NCI-H146 (cell line): ENCODE measurements at regions not wholly inside any gene's neighbourhood (a gene's known extent, or its start where the extent isn't known, plus 50 kb on each side); places are given as distances from the start of the nearest gene placed in this dataset.
"Not testable (repeated sequence)": the region's sequence is repeated elsewhere in the genome, so short reads cannot be mapped to it uniquely, and the experiment has no call there.

ENCODE experiments used
- DNase-seq: peaks from one replicate; lab custom pipeline; 2025; lab: John Stamatoyannopoulos, UW

DNA sequence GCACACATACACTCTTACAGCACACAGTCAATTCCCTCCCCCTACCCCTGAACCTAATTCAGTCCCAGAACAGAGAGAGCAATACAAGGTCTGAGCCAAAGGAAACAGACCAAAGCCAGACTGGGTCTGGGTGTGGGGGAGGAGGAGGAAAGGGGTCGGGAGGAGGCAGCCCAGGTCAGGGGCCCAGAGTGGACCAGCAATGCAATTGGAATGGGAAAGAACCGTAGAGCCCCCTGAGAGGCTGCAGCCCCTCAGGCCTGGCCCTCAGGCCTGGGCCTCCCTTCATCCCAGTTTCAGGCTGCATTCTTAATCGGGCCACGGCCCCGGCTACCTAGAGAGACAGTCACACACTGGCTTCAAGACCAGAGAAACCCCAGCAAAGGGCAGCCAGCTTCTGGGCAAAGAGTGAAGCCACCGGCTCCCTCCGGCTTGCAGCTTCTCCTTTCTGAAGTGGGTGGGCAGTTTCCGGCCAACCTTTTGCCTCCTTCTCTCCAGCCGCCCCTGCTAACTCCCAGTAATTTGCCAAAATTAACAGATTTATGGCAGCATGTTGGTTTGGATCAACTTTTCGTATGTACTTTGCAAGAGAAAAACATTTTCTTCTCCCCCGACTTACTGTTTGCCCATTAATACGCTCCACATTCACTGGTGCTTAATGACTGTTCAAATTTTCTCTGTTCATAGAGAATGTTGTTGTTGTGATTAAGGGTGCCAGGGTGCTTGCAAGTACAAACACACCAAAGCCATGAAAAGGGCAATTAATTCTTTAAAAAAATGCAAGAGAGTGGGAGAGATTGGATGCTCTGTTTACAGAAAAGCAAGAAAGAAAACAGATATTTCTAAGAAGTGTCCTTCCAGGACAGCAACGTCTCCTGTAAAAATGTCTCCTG, 488.3 kb downstream of the MN1 start:
- no peak for DNase-seq

GRCh38 chr22:27314276-27314807, 487.2 kb downstream of the MN1 start:
- no peak for DNase-seq

- DNase-seq, result no peak
Measured at GRCh38 chr22:27315833-27316232, 485.7 kb downstream of the MN1 start.

DNA sequence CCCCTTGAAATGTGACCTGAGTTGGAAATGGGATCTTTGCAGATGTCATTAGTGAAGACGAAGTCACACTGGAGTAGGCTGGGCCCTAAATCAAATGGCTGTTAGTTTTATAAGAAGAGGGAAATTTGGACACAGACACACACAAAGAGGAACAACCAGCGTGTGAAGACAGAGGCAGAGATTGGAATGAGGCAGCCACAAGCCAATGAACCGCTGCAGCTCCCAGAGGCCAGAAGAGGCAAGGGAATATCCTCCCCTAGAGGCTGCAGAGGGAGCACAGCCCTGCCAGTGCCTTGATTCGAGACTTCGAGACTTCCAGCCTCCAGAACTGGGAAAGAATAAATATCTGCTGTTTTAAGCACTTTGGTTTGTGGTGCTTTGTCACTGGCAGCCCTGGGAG, 484.5 kb downstream of the MN1 start:
- DNase-seq, result no peak

- DNase-seq, result no peak
Measured at GRCh38 chr22:27317971-27318428, 483.6 kb downstream of the MN1 start.

DNA sequence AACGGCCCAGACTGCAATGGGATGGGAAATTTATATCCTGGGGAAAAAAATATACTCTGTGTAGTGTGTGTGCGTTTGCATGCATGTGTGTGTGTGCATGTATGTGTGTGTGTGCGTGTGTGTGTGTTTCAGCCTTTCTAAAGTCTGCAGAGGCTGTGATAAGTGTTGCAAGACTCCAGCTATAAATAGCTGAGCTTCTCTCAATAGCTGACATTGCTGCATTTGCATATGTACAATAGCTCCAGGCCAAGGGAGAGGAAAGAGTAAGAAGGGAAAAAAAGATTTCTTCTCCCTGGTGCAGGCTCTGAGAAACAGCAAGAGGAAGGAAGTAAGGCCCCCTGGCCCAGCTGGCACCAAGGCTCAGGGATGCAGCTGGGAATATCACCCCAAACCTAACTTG, 483.0 kb downstream of the MN1 start:
- no peak for DNase-seq

- no peak for DNase-seq
Measured at GRCh38 chr22:27323661-27324060, 477.9 kb downstream of the MN1 start.

- not testable (repeated sequence) for DNase-seq
Measured at GRCh38 chr22:27324908-27325307, 476.6 kb downstream of the MN1 start.

DNA sequence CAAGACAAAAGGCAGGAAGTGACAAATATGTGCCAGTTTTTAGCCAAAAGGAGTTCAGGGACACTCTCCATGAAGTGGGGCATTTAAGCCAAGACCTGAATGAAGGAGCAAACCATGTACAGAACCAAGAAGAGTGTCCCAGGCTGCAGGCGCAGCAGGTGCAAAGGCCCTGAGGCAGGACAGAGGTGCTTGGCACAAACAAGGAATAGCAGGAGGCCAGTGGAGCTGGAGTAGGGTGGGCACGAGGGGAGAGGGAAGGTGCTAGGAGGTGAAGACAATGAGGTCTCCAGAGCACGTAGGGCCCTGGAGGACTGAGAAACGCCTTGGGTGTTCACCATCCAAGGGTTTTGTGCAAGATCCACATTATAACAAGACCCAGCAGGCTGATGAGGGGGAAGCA, 474.1 kb downstream of the MN1 start:
- DNase-seq, result no peak

DNA sequence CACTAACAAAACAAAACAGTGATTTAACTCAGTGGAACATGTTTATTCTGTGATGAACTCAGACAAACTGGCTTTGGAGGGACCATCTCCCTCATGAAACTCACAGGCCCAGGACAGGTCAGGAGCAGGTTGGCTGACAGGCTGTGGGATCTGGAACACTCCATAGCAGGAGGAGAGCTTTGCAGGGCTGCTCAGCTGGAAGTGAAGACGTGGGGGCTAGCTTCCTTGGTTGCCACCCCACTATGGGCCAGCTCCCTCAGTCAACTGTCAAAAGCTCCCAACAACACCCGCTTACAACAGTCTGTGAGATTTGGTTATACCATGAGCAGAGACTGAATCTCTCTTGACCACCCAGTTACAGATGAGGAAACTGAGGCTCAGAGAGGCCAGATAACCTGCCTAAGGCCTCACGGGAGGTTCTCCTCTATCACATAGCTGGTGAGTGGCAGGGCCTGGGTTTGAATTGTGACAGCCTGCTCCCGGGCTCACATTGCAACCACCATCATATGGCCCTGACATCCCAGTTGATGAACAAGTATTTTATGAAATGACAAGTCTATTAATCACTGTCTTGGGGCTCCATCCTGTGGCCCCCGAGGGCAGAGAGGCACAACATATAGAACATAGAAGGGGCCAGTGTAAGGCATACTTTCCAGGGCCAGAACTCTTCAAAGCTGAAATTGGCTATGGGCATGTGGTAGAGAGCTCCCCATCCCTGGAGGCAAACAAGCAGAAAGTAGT, 473.4 kb downstream of the MN1 start:
- DNase-seq, result no peak

DNA sequence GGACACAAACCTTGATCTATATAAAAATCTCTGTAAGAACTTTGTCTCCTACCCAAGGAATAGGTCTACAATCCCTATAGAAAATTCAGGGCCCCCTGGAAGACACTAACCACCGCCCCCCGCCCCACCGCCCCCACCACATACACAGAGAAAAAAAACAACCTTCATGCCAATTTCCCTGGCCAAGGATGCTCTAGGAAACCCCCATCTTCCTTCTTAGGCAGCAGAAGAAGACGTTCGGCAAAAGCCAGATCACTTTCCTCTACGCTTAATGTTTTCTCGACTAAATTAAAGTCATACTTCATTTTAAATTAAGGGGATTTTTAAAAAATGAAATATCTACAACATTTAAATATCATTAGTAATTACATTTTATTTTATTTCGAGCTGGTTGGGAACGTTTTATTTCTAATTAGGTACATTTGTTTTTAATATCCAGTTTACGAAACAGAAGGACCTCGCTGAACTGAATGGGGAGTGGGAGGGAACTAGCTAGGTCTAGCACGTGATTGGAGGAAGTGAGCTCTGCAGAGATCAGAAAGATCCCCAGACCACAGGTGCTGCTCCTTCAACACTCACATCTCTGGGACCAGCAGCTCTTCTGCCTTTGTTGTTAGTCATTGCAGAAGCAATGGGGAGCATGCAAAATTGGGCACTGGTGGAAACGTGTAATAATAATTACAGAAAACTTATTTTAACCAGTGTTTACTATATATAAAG, 472.3 kb downstream of the MN1 start:
- DNase-seq, result no peak

DNA sequence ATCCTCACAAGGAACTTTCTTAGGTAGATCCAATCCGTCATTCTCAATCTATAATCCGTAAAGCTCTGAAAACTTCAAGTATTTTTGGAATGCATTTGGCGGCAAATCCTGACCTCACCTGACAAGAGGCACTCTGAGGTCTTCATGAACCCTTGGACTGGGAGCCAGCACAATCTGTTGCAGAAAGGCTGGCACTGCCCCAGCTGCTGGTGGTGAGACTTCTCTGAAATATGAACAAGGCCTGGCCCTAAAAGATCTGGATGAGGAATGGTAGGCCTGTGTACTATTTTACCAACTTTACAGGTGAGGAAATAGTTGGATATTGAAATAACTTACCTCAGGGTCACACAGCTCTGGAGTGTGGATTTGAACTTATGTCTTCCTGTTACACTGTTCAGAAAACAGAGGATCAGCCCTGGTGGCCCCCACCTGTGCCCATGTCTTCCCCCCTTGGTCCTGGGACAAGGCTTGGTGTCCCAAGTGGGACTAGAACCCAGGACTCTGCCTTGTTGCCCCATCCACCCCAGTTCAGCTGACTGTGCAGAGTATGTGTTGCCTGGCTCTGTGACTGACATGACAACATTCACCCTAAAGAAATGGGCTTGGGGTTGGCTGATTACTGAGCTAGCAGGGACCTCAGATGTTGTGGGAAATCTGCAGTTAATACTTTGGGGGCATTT, 471.4 kb downstream of the MN1 start:
- DNase-seq, result no peak

DNA sequence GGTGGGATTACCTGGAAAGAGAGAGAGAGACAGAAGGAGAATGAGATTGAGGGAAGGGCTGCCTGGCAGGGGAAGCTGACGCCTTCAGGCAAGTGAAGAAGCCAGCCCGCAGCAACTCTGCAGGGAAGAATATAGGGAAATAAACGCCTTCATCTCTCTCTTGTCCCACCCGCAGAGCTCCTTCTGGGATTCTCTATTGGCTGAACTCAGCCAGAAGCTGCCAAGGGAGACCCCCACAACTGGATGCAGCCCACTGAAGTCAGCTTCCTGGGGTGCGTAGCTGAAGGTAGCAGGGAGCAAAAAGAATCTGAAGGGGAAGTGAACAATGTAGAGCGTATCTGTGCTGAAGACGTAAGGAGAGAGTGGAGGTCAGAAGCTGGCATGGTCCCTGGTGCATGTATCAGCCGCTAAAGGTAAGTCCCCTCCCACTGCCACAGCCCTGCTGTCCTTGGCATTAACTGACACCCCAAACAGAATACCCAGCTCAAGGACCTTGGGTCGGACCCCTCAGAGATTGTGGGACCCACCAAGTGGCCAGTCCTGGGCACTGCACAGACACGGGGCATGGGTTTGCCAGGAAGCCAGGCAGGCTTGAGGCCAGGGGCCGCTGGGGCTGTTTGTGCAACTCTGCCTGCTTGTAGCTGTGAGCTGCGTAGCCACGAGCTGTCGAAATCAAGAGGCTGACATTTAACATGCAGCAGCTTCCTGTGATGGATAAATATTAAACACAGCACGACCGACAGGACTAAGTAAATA, 469.9 kb downstream of the MN1 start:
- peak; percentile 8 for DNase-seq

- DNase-seq, result no peak
Measured at GRCh38 chr22:27335102-27335660, 466.4 kb downstream of the MN1 start.

DNA sequence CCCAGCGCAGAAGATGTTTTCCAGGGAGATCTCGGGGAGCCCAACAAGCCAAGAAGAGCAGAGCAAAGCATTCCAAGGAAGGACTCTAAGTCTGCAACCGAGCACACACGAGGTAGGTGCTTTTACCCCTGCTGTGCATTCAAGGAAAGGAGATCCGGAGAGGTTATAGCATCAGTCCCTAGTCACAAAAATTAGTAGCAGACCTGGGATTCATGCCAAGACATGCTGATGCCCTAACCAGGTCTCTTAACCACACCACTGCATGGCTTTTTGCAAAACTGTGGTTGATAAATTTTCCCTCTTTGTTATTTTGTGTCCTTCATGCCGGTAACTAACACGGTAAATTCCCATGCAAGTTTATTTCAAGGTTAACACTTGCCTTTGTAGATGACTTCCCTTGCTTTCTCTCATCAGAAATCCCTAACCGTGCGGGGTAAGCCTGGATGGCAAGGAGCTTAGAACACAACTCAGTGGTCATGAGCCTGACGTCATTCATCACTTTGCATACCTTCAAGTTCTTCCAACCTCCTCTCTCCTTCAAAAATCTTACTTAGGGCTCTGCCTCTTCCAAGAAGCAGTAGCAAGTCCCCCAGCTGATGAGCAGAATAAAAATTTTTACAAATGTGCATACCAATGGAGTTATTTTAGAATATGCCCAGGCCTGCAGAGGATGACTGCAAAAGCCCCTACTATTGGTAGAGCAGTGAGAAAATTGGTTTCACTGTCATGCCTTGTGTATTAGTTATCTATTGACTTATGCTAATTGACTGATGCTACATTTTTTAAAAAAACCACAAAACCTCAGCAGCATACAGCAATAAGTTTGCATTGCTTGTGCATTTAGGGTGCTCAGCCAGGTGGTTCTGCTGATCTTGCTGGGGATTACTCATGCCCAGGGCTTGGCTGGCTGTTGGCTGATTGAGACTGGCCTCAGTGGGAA, 465.1 kb downstream of the MN1 start:
- DNase-seq, result no peak

GRCh38 chr22:27337676-27338075, 463.9 kb downstream of the MN1 start:
- DNase-seq, result no peak

DNA sequence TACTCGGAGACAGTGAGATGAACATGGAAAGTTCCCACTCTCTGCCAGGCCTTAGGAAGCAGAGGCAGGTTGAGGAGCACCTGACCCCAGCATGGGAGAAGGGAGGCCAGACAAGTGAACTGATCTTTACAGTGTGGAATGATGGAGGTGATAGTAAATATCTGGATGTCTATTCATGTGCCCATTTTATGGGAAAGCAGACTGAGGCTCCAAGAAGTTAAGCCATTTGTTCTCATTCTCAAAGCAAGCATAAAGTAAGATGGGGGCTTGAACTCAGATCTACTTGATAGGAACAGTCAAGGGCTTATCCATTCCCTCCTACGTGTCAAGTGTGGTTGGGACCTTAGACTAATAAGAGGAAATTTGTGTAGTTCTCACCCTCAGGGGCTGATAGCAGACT, 461.5 kb downstream of the MN1 start:
- no peak for DNase-seq

- DNase-seq, result no peak
Measured at GRCh38 chr22:27344546-27344945, 457.0 kb downstream of the MN1 start.

DNA sequence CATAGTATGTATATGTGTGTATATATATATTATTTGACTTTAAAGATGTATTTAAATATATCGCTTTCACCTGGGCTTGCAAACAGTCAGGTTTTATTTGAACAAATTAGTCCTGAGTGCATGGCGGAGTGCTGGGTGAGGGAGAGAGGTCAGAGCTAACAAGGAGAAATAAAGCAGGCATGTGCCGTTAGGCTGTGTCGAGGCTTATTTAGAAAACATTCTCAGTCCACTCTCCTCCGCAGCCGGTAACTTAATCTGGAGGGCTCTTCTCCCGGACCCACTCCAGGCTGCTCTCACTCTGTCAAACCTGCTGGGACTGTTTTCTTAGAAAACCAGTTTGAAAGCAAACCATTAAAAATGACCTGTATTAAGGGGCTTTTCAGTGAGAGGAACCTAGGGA, 455.9 kb downstream of the MN1 start:
- no peak for DNase-seq

GRCh38 chr22:27347951-27348350, 453.6 kb downstream of the MN1 start:
- DNase-seq, result no peak
